Neutrophil (primary cell): ENCODE measurements at regions not wholly inside any gene's neighbourhood (a gene's known extent, or its start where the extent isn't known, plus 50 kb on each side); places are given as distances from the start of the nearest gene placed in this dataset.

ENCODE experiments used
- H3K27ac ChIP-seq: fragments of 200-600 bp; sonication (generic); 2 replicates; pipeline ENCODE4 v1.5.1; 2016; ENCODE audit warnings: mild to moderate bottlenecking, moderate library complexity
- H3K27me3 ChIP-seq: fragments of 200-600 bp; sonication (generic); 2 replicates; pipeline ENCODE4 v1.6.0; 2016; ENCODE audit warnings: mild to moderate bottlenecking
- H3K36me3 ChIP-seq: fragments of 200-600 bp; sonication (generic); 2 replicates; pipeline ENCODE4 v1.5.1; 2017
- H3K4me1 ChIP-seq, 2 experiments: fragments of 200-600 bp in 1 of 2; sonication (generic) in 1 of 2; 1 replicate in 1 of 2; 2 replicates in 1 of 2; pipeline versions ENCODE4 v1.5.1 to v1.6.1; 2013 to 2016; ENCODE audit warnings: low read depth in 1 of 2, low read length in 1 of 2, mild to moderate bottlenecking in 1 of 2, moderate library complexity in 1 of 2; ENCODE audit not compliant: control insufficient read depth in 1 of 2, insufficient read depth in 1 of 2
- H3K4me3 ChIP-seq, 2 experiments: fragments of 200-600 bp in 1 of 2; sonication (generic) in 1 of 2; 1 replicate in 1 of 2; 2 replicates in 1 of 2; pipeline ENCODE4 v1.5.1; 2013 to 2016; ENCODE audit warnings: low read depth in 1 of 2, low read length in 1 of 2, mild to moderate bottlenecking in 1 of 2, moderate library complexity in 1 of 2
- H3K9me3 ChIP-seq: fragments of 200-600 bp; sonication (generic); 2 replicates; pipeline ENCODE4 v1.5.1; 2016
- CTCF ChIP-seq: fragments of 200-600 bp; sonication (generic); IDR thresholded peaks from 2 replicates; pipeline ENCODE4 v1.5.1; 2016; ENCODE audit warnings: antibody characterized with exemption

GRCh38 chr21:38659936-38660332 is 145.8 kb upstream of the ETS2 start:
- peaks cover 99% of the 10 kb centered on the region for H3K27me3 ChIP-seq

GRCh38 chr21:38660333-38661196 is 145.2 kb upstream of the ETS2 start:
- Histone ChIP-seq H3K27me3 (peaks cover 100% of the 10 kb centered on the region), H3K9me3 (no peaks in the 10 kb centered on the region), H3K36me3 (no peaks in the 10 kb centered on the region), H3K4me1 (peaks cover 18 to 19% of the 10 kb centered on the region in 2 experiments), H3K27ac (no peak overlapping the region), H3K4me3 (peak overlapping the region; percentile 50 to 63)
- TF ChIP-seq CTCF = no peak

More at GRCh38 chr21:38659936-38660332, 145.8 kb upstream of the ETS2 start:
- H3K27ac ChIP-seq = no peak overlapping the region
- H3K36me3 ChIP-seq = no peaks in the 10 kb centered on the region
- no peaks in the 10 kb centered on the region for H3K9me3 ChIP-seq
- H3K4me3 ChIP-seq = peak overlapping the region; percentile 50 to 63
- no peak for TF ChIP-seq CTCF
- peaks cover 18 to 19% of the 10 kb centered on the region in 2 experiments for H3K4me1 ChIP-seq

GRCh38 chr21:38661197-38661871 is 144.4 kb upstream of the ETS2 start:
- no peak for TF ChIP-seq CTCF
- Histone ChIP-seq H3K27ac (no peak overlapping the region), H3K36me3 (no peaks in the 10 kb centered on the region), H3K27me3 (peaks cover 99% of the 10 kb centered on the region), H3K4me1 (peaks cover 18 to 19% of the 10 kb centered on the region in 2 experiments), H3K4me3 (peak overlapping the region; percentile 50 to 63), H3K9me3 (no peaks in the 10 kb centered on the region)

GRCh38 chr21:38661889-38662568 is 143.7 kb upstream of the ETS2 start:
- Histone ChIP-seq H3K4me3 (peak overlapping the region in 1 of 2 experiments; percentile 63), H3K4me1 (peaks cover 18 to 19% of the 10 kb centered on the region in 2 experiments), H3K27me3 (peaks cover 92% of the 10 kb centered on the region), H3K36me3 (no peaks in the 10 kb centered on the region), H3K27ac (no peak overlapping the region), H3K9me3 (no peaks in the 10 kb centered on the region)
- TF ChIP-seq CTCF = no peak

GRCh38 chr21:38663282-38663681 is 142.4 kb upstream of the ETS2 start:
- H3K4me3 ChIP-seq = no peak overlapping the region
- H3K9me3 ChIP-seq = no peaks in the 10 kb centered on the region
- H3K27ac ChIP-seq = no peak overlapping the region
- H3K4me1 ChIP-seq = peaks cover 18 to 19% of the 10 kb centered on the region in 2 experiments
- no peak for TF ChIP-seq CTCF
- H3K36me3 ChIP-seq = no peaks in the 10 kb centered on the region
- peaks cover 92% of the 10 kb centered on the region for H3K27me3 ChIP-seq
